ENCODE measurements at regions not wholly inside any gene's neighbourhood (a gene's known extent, or its start where the extent isn't known, plus 50 kb on each side); places are given as distances from the start of the nearest gene placed in this dataset.

GRCh38 chr5:167797933-167798332 is 493.5 kb upstream of the WWC1 start:
- peak in 1 of 2 donors; percentile 29 for DNase-seq (ENCODE audit: low read depth in 1 of 2, low spot score in 1 of 2)
- no peaks in the 10 kb centered on the region for H3K27me3 ChIP-seq
- H3K4me3 ChIP-seq, result no peak overlapping the region
- no peaks in the 10 kb centered on the region for H3K4me1 ChIP-seq (ENCODE audit: low read depth)
- no peak for TF ChIP-seq CTCF (IDR thresholded peaks at IDR 0.05; ENCODE audit: low read depth, low read length)
- no peaks in the 10 kb centered on the region for H3K36me3 ChIP-seq
- H3K27ac ChIP-seq, result no peak overlapping the region
- no peaks in the 10 kb centered on the region for H3K9me3 ChIP-seq (ENCODE audit: low read depth)

DNA sequence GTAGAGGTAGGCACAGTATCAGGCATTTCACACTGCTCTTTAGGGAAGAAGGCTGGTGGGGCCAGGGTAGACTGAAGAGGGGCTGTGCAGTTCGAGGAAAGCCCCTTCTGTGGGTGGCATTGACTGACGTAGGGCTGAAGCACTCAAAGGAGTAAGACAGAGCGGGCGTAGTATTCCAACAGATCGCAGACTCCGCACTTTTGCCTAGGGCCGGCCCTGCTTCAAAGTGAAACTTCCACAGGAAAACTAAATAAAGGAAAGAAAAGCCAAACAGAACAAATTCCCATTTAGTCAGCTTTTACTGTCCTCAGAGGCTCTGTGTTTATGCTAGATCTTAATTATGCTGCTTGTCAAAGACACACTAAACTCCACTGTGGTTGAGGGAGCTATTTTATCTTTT is 493.0 kb upstream of the WWC1 start:
- TF ChIP-seq CTCF (IDR thresholded peaks at IDR 0.05; ENCODE audit: low read depth, low read length), result no peak

DNA sequence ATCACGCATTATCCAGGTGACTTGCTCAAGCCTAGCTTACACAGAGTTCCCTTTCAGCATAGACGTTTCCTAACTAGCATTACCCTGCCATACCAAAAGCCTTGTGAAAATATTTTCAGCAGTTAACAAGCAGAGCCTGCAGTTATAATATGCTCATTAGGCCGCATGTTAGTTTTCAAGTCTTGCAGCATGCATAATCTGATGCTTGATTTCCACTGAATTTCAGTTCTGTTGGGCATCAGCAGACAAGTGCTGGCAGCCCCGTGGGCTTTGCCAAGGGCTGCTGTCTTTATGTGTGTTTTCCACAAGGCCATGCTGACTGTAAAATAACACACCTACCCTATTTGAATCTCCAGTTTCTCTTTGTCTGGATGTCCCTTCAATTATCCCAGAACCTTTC is 491.0 kb upstream of the WWC1 start:
- Histone ChIP-seq H3K4me3 (no peak overlapping the region), H3K27me3 (no peaks in the 10 kb centered on the region), H3K4me1 (ENCODE audit: low read depth) (no peaks in the 10 kb centered on the region), H3K36me3 (no peaks in the 10 kb centered on the region), H3K27ac (no peak overlapping the region), H3K9me3 (ENCODE audit: low read depth) (no peaks in the 10 kb centered on the region)
- no peak for DNase-seq (ENCODE audit: low read depth in 1 of 2, low spot score in 1 of 2)
- TF ChIP-seq CTCF (IDR thresholded peaks at IDR 0.05; ENCODE audit: low read depth, low read length), result no peak

More for the DNA sequence above, 493.0 kb upstream of the WWC1 start:
- H3K4me3 ChIP-seq, result no peak overlapping the region
- DNase-seq (ENCODE audit: low read depth in 1 of 2, low spot score in 1 of 2), result no peak
- H3K36me3 ChIP-seq, result no peaks in the 10 kb centered on the region
- H3K27me3 ChIP-seq, result no peaks in the 10 kb centered on the region
- no peaks in the 10 kb centered on the region for H3K9me3 ChIP-seq (ENCODE audit: low read depth)
- no peaks in the 10 kb centered on the region for H3K4me1 ChIP-seq (ENCODE audit: low read depth)
- no peak overlapping the region for H3K27ac ChIP-seq

GRCh38 chr5:167801999-167802398 is 489.4 kb upstream of the WWC1 start:
- Histone ChIP-seq H3K36me3 (no peaks in the 10 kb centered on the region), H3K27ac (no peak overlapping the region), H3K9me3 (ENCODE audit: low read depth) (no peaks in the 10 kb centered on the region), H3K27me3 (no peaks in the 10 kb centered on the region), H3K4me3 (no peak overlapping the region), H3K4me1 (ENCODE audit: low read depth) (no peaks in the 10 kb centered on the region)
- TF ChIP-seq CTCF (IDR thresholded peaks at IDR 0.05; ENCODE audit: low read depth, low read length), result no peak
- DNase-seq (ENCODE audit: low read depth in 1 of 2, low spot score in 1 of 2), result no peak

- TF ChIP-seq CTCF (IDR thresholded peaks at IDR 0.05; ENCODE audit: low read depth, low read length), result no peak
Observed at GRCh38 chr5:167802755-167803431, 488.6 kb upstream of the WWC1 start.

More at GRCh38 chr5:167802755-167803431, 488.6 kb upstream of the WWC1 start:
- Histone ChIP-seq H3K27me3 (no peaks in the 10 kb centered on the region), H3K4me3 (no peak overlapping the region), H3K36me3 (no peaks in the 10 kb centered on the region), H3K4me1 (ENCODE audit: low read depth) (no peaks in the 10 kb centered on the region), H3K9me3 (ENCODE audit: low read depth) (no peaks in the 10 kb centered on the region), H3K27ac (peak overlapping the region; percentile 25)
- DNase-seq (ENCODE audit: low read depth in 1 of 2, low spot score in 1 of 2), result peak; percentile 22 to 35

All from cardiac muscle cell (in vitro differentiated cells and primary cell).